ENCODE measurements at regions not wholly inside any gene's neighbourhood (a gene's known extent, or its start where the extent isn't known, plus 50 kb on each side); places are given as distances from the start of the nearest gene placed in this dataset.

DNA sequence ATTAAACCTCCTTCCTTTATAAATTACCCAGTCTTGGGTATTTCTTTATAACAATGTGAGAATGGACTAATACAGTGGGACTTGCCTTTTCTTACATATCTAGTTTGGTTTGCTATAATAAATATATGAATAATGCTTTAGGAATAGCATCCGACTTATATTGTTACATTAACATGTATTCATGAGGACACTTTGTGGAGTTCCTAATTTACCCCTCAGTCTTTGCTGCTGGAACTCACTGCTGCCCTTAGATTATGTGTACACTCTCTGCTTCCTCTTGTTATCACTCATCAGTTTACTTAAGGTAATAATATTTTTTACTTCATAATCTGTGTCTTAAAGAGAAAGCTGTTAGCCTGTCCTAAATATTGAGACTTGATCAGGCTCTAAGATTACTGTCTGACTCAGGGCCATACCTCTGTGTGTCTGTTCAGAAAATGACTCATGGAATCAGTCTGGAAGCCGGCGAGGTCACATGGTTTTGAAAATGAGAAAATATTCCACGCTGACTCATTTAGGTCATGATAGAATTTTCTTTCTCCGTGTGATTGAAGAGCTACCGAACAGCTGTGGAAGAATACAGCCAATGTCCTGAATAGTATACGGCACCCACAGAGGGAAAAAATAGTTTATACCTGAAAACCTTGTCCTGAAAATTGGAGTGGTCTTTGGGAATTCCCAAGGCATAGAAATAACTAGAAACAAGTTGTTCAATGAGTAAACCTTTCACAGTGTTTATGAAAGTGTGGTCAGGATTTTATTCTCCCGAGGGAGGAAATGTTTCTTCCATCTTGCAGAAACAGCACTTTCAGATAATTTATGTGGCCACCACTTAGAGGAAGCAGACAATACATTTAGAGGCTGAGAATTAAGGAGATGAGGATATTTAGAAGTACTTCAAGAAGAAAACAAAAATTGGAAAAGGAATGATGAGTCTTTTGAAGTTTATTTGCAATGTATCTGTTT is 156.4 kb downstream of the DSEL start:
- H3K4me1 Mint-ChIP-seq (ENCODE audit: low read depth), result peaks cover 16% of the 10 kb centered on the region
- H3K36me3 Mint-ChIP-seq (ENCODE audit: insufficient read depth), result peaks cover 2% of the 10 kb centered on the region
- H3K9me3 Mint-ChIP-seq, result peaks cover 3% of the 10 kb centered on the region
- ATAC-seq (peak; percentile 91 to 99), DNase-seq (peak; percentile 11)
- H3K27me3 Mint-ChIP-seq (ENCODE audit: low read depth), result peaks cover 5% of the 10 kb centered on the region
- H3K4me3 Mint-ChIP-seq, result peak overlapping the region; percentile 40

DNA sequence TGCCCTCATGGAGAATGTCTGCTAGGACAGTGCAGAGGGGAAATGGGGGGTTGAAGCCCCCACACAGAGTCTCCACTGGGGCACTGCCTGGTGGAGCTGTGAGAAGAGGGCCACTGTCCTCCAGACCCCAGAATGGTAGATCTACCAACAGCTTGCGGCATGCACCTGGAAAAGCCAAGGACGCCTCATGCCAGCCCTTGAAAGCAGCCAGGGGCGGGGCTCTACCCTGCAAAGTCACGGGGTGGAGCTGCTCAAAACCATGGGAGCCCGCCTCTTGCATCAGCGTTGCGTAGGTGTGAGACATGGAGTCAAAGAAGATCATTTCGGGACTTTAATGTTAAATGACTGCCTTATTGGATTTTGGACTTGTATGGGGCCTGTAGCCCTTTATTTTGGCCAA is 157.6 kb downstream of the DSEL start:
- H3K4me3 Mint-ChIP-seq, result no peak overlapping the region
- DNase-seq, result no peak
- H3K4me1 Mint-ChIP-seq (ENCODE audit: low read depth), result peaks cover 16% of the 10 kb centered on the region
- H3K9me3 Mint-ChIP-seq, result peaks cover 3% of the 10 kb centered on the region
- peaks cover 5% of the 10 kb centered on the region for H3K27me3 Mint-ChIP-seq (ENCODE audit: low read depth)
- H3K36me3 Mint-ChIP-seq (ENCODE audit: insufficient read depth), result peaks cover 2% of the 10 kb centered on the region
- no peak for ATAC-seq

DNA sequence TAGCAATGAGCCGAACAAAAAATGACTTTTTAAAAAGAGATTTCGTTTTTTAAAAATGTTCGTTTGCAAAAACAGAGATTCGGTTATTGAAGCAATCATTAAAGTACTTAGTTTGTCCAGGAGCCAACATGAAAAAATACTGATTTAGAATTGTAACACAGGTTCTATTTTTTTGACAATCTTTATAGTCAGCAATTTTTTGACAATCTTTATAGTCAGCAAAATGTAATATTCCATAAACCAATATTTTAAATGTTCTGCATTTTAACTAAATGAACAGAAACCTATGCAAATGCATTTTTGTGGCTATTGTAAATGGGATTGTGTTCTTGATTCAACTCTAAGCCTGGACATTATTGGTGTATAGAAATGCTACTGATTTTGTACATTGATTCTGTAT is 161.8 kb downstream of the DSEL start:
- Mint-ChIP-seq H3K4me1 (ENCODE audit: low read depth) (peaks cover 5% of the 10 kb centered on the region), H3K36me3 (ENCODE audit: insufficient read depth) (peaks cover 2% of the 10 kb centered on the region), H3K27me3 (ENCODE audit: low read depth) (peaks cover 5% of the 10 kb centered on the region), H3K9me3 (peaks cover 8% of the 10 kb centered on the region), H3K4me3 (no peak overlapping the region)
- ATAC-seq (no peak), DNase-seq (no peak)

DNA sequence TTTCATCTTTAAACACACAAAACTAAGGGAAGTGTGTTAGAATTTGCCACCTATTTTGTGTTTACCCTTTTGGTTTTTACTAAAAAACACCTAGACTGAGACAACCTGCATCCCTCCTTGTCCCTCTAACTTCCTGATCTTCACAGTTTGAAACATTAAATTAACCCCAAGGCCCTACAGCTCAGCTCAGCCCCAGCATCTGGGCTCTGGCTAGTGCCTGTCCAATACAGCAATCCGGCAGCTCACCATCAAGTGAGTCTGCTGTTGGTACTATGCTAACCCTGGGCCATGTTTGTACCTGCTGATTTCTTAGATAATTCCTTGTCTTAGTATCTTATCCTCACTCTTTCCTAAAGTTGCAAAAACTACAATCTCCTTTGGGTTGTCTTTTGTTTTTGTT is 162.4 kb downstream of the DSEL start:
- Mint-ChIP-seq H3K4me1 (ENCODE audit: low read depth) (no peaks in the 10 kb centered on the region), H3K9me3 (peaks cover 8% of the 10 kb centered on the region), H3K36me3 (ENCODE audit: insufficient read depth) (peaks cover 2% of the 10 kb centered on the region), H3K27me3 (ENCODE audit: low read depth) (peaks cover 5% of the 10 kb centered on the region), H3K4me3 (no peak overlapping the region)
- no peak for DNase-seq
- ATAC-seq, result no peak

DNA sequence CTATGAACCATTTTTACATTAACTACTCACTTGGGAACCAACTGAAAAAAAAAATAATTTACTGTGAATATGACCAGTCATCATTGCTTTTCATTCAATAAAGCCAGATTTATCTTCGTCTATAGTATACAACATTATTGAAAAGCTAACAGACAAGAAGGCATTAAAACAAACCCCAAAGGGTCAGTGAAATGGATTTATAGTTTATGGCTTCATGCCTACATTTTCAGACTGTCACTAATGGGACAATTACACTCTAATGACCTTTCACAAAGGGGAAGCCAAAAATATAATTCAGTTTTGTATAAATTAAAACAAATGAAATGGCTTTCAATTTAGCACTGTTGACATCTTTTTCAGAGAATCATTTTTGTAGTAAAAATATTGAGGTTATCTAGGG is 169.1 kb downstream of the DSEL start:
- peaks cover 5% of the 10 kb centered on the region for H3K9me3 Mint-ChIP-seq
- H3K4me1 Mint-ChIP-seq (ENCODE audit: low read depth), result no peaks in the 10 kb centered on the region
- H3K36me3 Mint-ChIP-seq (ENCODE audit: insufficient read depth), result no peaks in the 10 kb centered on the region
- ATAC-seq, result no peak
- no peak for DNase-seq
- no peak overlapping the region for H3K4me3 Mint-ChIP-seq
- H3K27me3 Mint-ChIP-seq (ENCODE audit: low read depth), result no peaks in the 10 kb centered on the region

DNA sequence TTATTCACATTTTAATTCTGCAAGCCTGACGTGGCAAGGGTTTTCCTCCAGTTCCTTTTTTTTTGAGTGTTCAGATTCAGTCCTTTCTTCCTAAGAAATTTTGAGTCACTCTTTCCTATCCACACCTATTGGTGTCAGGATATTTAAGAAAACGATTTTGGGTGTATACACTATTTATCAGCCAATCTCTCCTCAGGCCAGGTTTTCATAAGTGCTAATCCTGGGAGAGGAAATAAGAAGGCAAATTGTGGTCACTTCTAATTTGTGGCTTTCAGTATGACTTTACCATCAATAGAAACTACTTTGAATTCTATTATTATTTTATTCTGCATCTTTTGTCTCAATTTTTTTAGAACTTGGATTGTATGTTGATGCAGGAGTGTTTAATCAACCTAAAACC is 174.4 kb downstream of the DSEL start:
- peaks cover 1% of the 10 kb centered on the region for H3K27me3 Mint-ChIP-seq (ENCODE audit: low read depth)
- no peak for DNase-seq
- H3K4me3 Mint-ChIP-seq, result no peak overlapping the region

DNA sequence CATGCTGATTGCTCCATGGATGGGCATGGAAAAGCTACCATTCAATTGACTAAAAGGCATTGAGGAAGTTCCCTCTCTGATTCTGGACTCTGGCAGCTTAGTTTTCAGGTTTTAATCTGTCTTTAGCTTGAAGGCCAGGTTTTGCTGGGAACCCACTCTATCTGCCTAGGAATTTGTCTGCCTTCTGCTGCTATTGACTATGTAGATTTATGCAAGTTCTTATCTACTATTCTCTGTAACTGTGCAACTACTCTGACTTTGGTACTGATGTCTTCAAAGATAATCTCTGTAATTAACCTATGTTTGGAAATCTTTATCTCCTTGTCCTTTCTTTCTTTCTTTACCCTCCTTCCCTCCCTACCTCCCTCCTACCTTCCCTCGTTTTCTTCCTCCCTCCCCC is 178.8 kb downstream of the DSEL start:
- Mint-ChIP-seq H3K4me3 (no peak overlapping the region), H3K4me1 (ENCODE audit: low read depth) (no peaks in the 10 kb centered on the region), H3K36me3 (ENCODE audit: insufficient read depth) (no peaks in the 10 kb centered on the region), H3K27me3 (ENCODE audit: low read depth) (peaks cover 1% of the 10 kb centered on the region), H3K9me3 (peaks cover 4% of the 10 kb centered on the region)
- DNase-seq (no peak), ATAC-seq (no peak)

More for the DNA sequence above, 174.4 kb downstream of the DSEL start:
- H3K36me3 Mint-ChIP-seq (ENCODE audit: insufficient read depth), result no peaks in the 10 kb centered on the region
- peaks cover 4% of the 10 kb centered on the region for H3K9me3 Mint-ChIP-seq
- no peaks in the 10 kb centered on the region for H3K4me1 Mint-ChIP-seq (ENCODE audit: low read depth)
- no peak for ATAC-seq

DNA sequence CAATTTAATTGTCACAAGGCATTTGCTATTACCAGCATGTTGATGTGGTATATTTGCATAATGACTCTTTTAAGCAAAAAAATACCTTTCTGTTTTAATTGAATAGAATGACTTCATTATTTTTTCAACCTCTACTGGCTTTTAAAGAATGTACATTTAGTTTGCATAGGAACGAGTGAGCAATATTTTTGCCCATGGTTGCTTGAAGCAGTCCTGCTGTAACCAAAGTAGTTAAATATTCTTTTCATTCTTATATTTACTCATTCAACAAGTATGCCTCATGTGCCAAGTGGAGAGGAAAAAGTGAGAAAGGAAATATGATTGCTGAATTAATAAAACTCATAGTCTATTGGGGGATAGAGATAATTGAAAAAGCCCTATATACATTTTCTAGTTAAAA is 184.7 kb downstream of the DSEL start:
- Mint-ChIP-seq H3K4me3 (no peak overlapping the region), H3K9me3 (no peaks in the 10 kb centered on the region), H3K36me3 (ENCODE audit: insufficient read depth) (no peaks in the 10 kb centered on the region), H3K4me1 (ENCODE audit: low read depth) (no peaks in the 10 kb centered on the region), H3K27me3 (ENCODE audit: low read depth) (no peaks in the 10 kb centered on the region)
- ATAC-seq (no peak), DNase-seq (no peak)

DNA sequence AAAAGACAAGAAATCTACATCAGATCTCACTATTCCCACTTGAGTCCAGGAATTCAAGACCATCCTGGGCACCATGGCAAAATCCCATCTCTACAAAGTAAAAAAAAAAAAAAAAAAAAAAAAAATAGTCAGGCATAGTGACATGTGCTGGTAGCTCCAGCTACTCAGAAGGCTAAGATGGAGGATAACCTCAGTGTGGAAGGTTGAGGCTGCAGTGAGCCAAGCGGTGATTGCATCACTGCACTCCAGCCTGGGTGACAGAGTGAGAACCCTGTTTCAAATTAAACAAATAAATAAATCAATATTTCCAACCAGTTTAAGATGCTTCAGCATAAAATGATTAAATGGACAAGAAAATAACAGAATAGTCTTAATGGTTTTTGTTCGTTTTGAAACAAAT is 197.4 kb downstream of the DSEL start:
- no peak for ATAC-seq
- Mint-ChIP-seq H3K27me3 (ENCODE audit: low read depth) (no peaks in the 10 kb centered on the region), H3K9me3 (peaks cover 4% of the 10 kb centered on the region), H3K4me1 (ENCODE audit: low read depth) (no peaks in the 10 kb centered on the region), H3K4me3 (no peak overlapping the region), H3K36me3 (ENCODE audit: insufficient read depth) (no peaks in the 10 kb centered on the region)
- DNase-seq, result no peak

DNA sequence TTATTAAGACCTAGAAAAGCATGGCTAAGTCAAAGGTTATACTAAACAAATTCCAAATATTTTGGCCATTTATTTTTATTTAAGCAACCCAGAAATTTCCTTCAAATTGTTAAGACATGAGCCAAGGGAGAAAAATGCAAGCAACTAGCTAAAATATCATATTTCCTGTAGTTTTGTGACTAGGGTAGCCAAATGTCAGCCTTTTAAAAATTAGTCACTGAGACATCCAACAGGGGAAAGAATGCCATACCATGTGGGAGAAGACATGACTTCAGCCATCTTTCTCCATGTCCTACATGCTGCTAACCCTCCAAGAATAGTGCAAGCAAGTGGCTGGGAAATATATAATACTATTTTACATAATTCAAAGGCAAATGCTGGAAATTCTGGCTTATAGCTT is 197.9 kb downstream of the DSEL start:
- H3K4me3 Mint-ChIP-seq, result no peak overlapping the region
- H3K9me3 Mint-ChIP-seq, result peaks cover 4% of the 10 kb centered on the region
- no peak for DNase-seq
- H3K4me1 Mint-ChIP-seq (ENCODE audit: low read depth), result no peaks in the 10 kb centered on the region
- no peaks in the 10 kb centered on the region for H3K27me3 Mint-ChIP-seq (ENCODE audit: low read depth)
- H3K36me3 Mint-ChIP-seq (ENCODE audit: insufficient read depth), result no peaks in the 10 kb centered on the region
- no peak for ATAC-seq

DNA sequence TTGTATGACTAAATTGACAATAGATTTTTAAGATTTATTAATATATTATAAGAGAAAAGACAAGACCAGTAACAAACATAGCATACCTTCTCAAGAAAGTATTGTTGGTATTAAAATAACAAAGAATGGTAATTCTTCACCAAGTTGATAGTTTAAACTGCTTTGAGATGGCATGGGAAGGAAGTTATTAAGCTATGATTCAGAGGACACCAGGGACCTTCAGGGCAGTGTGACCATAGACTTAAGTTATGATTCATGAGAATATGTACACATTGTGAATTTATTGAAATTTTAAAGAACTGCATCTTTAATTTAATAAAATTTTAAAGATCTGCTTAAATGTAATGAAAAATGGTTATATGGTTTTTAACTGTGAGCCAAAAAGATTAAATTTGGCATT is 205.7 kb downstream of the DSEL start:
- Mint-ChIP-seq H3K4me3 (no peak overlapping the region), H3K4me1 (ENCODE audit: low read depth) (no peaks in the 10 kb centered on the region), H3K9me3 (no peaks in the 10 kb centered on the region), H3K36me3 (ENCODE audit: insufficient read depth) (no peaks in the 10 kb centered on the region), H3K27me3 (ENCODE audit: low read depth) (no peaks in the 10 kb centered on the region)
- DNase-seq, result no peak
- ATAC-seq, result no peak

DNA sequence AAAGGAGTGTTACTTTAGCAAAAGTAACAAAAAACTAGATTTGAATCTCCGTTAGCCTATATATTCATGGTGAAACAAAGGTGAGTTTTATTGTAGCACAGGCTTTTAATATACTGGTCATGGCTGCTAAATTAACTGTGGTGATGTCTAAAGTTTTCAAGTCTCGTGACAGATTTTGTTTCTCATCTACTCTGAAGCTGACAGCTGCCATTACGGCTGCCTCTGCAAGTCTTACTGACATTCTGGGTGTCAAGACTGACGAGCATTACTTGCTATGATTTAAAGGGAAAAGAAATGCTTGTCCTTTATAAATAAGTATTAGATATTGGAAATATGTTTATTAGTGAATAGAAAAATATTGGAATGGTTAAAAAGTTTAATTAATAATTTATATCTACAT is 207.7 kb downstream of the DSEL start:
- DNase-seq (no peak), ATAC-seq (no peak)
- H3K36me3 Mint-ChIP-seq (ENCODE audit: insufficient read depth), result no peaks in the 10 kb centered on the region
- no peak overlapping the region for H3K4me3 Mint-ChIP-seq
- H3K9me3 Mint-ChIP-seq, result no peaks in the 10 kb centered on the region
- no peaks in the 10 kb centered on the region for H3K27me3 Mint-ChIP-seq (ENCODE audit: low read depth)
- H3K4me1 Mint-ChIP-seq (ENCODE audit: low read depth), result peaks cover 3% of the 10 kb centered on the region

DNA sequence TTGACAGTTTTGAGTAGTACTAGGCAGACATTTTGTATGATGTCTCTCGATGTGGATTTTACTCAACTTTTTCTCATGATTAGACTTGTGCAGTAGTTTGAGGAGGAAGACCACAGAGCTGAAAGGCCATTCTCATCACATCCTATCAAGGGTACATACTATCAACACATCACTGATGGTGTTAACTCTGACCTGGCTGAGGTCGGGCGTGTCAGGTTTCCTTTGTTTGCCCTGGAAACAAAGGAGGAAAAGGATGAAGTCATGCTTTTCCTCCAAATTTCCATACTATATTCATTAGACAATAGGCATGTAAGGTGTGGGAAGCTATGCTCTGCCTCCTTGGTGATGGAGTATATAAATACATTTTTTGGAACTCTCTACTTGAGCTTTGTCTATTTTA is 211.1 kb downstream of the DSEL start:
- Mint-ChIP-seq H3K4me1 (ENCODE audit: low read depth) (peaks cover 12% of the 10 kb centered on the region), H3K36me3 (ENCODE audit: insufficient read depth) (no peaks in the 10 kb centered on the region), H3K9me3 (peaks cover 11% of the 10 kb centered on the region), H3K4me3 (no peak overlapping the region), H3K27me3 (ENCODE audit: low read depth) (no peaks in the 10 kb centered on the region)
- no peak for ATAC-seq
- DNase-seq, result no peak

DNA sequence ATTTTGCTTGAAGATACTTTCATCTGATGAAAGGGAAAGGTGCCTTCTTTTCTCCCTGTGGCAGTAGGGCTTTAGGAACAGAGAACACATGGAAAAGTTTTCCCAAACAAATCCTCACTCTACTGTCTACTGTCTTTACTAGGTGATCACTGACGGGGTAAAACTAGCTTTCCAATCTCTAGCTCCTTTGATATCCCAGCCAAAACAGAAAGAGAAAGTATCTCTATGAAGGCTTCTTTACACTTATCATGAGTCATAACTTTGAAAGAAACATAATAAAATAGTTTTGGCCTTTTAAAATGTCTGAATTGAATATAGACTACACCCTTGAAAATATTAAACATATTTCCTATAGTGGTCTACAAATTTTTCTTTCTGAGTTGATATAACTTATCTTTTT is 214.5 kb downstream of the DSEL start:
- H3K4me3 Mint-ChIP-seq, result peak overlapping the region; percentile 28
- no peaks in the 10 kb centered on the region for H3K27me3 Mint-ChIP-seq (ENCODE audit: low read depth)
- H3K9me3 Mint-ChIP-seq, result peaks cover 13% of the 10 kb centered on the region
- ATAC-seq (peak; percentile 58 to 80), DNase-seq (no peak)
- H3K36me3 Mint-ChIP-seq (ENCODE audit: insufficient read depth), result no peaks in the 10 kb centered on the region
- peaks cover 12% of the 10 kb centered on the region for H3K4me1 Mint-ChIP-seq (ENCODE audit: low read depth)

DNA sequence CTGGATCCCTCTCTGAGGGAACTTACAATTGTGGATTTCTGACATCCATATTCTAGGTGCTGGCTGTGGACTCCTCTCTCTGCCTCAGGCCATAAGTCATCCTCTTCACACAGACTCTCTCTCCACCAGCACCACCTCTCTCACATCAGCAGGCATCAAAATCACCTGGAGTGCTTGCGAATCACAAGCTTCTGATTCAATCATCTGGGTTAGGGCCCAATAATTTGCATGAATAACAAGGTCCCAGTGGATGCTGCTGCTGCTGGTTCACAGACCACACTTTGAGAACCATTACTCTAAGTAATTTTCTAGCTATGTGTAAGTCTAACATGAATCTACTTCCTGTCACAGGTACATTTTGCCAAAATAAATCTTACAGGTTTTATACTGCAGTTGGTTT is 214.9 kb downstream of the DSEL start:
- Mint-ChIP-seq H3K4me1 (ENCODE audit: low read depth) (peaks cover 12% of the 10 kb centered on the region), H3K27me3 (ENCODE audit: low read depth) (no peaks in the 10 kb centered on the region), H3K36me3 (ENCODE audit: insufficient read depth) (no peaks in the 10 kb centered on the region), H3K4me3 (peak overlapping the region; percentile 28), H3K9me3 (peaks cover 13% of the 10 kb centered on the region)
- ATAC-seq (peak; percentile 53 to 58), DNase-seq (no peak)
